HAP-1 (cell line): ENCODE measurements at regions not wholly inside any gene's neighbourhood (a gene's known extent, or its start where the extent isn't known, plus 50 kb on each side); places are given as distances from the start of the nearest gene placed in this dataset.

ENCODE experiments used
- DNase-seq, 2 experiments: peaks; one replicate each; pipeline ENCODE4 v3.0.0-alpha.2; 2016 to 2020; ENCODE audit warnings: low spot score in 2 of 2
- H3K27me3 ChIP-seq: fragments of 250-450 bp; sonication (Bioruptor Pico); 2 replicates; pipeline ENCODE4 v1.5.1; 2020; ENCODE audit warnings: low read depth, mild to moderate bottlenecking, moderate library complexity
- H3K36me3 ChIP-seq: fragments of 250-450 bp; sonication (Bioruptor Pico); replicated peaks from 2 replicates; pipeline ENCODE4 v1.5.1; 2020; ENCODE audit warnings: mild to moderate bottlenecking
- H3K4me1 ChIP-seq: fragments of 250-450 bp; sonication (Bioruptor Pico); 2 replicates; pipeline ENCODE4 v1.5.1; 2020; ENCODE audit warnings: mild to moderate bottlenecking
- H3K4me3 ChIP-seq: fragments of 250-450 bp; sonication (Bioruptor Pico); 2 replicates; pipeline ENCODE4 v1.5.1; 2020; ENCODE audit warnings: mild to moderate bottlenecking, moderate library complexity
- H3K9me3 ChIP-seq: fragments of 250-450 bp; sonication (Bioruptor Pico); 2 replicates; pipeline ENCODE4 v1.5.1; 2020; ENCODE audit warnings: mild to moderate bottlenecking, moderate library complexity
- in situ Hi-C: fragments of 300-500 bp; cut with MboI; formaldehyde crosslinking; loops from 3 replicates; pipeline ENCODE4 v1.14.3; 2020; ENCODE audit warnings: low sequenced_read_pairs, inconsistent platforms, mixed read lengths

DNA sequence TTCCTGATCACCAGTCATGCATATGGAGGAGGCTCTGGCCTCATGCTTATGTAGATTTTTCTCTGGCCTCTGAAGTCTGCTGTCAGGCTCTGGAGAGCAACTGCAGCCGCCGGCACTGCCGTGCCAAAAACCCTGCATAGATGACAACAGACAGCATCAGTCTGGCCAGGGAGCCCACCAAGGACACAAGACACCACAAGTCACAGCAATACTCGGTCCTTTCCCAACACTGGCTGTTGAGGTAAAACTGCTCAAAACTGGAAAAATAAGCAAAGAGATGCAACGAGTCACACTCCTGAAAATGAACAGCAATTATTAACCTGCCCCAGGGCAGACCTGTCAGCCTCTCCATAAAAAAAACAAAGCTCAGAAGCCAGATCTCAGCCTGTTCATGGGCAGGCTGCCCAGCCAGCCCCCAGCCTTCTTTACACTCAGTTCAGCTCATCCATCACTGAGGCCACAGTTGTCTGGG, 186.0 kb upstream of the RAB6C start:
- Histone ChIP-seq H3K36me3 (no peaks in the 10 kb centered on the region), H3K4me1 (no peaks in the 10 kb centered on the region), H3K9me3 (no peaks in the 10 kb centered on the region), H3K27me3 (no peaks in the 10 kb centered on the region), H3K4me3 (no peak overlapping the region)
- DNase-seq = no peak
- in situ Hi-C loops = no loop called here

DNA sequence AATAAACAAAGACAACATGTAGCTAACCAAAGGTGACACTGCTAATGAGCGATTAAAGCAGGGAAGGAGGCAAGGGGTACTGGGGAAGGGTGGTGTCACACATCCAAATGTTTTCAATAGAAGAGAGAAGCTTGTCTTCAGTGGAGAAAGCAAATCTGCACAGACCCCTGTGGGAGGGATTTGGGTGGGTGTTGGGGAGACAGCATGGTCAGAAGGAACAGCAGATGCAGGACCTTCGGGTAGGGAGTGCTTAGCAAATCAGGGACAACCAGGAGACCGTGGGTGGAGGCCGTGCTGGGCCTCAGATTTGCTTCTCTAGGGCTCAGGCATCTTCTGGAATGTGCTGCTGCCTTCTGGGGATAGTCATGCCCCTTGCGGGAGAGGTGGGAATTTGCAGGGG, 185.3 kb upstream of the RAB6C start:
- in situ Hi-C loops = no loop called here
- Histone ChIP-seq H3K36me3 (no peaks in the 10 kb centered on the region), H3K4me3 (no peak overlapping the region), H3K9me3 (no peaks in the 10 kb centered on the region), H3K4me1 (no peaks in the 10 kb centered on the region), H3K27me3 (no peaks in the 10 kb centered on the region)
- no peak for DNase-seq

- H3K27me3 ChIP-seq = no peaks in the 10 kb centered on the region
- H3K4me3 ChIP-seq = no peak overlapping the region
- H3K4me1 ChIP-seq = no peaks in the 10 kb centered on the region
- no peaks in the 10 kb centered on the region for H3K36me3 ChIP-seq
- DNase-seq = no peak
- H3K9me3 ChIP-seq = no peaks in the 10 kb centered on the region
- in situ Hi-C loops = no loop called here
Observed at GRCh38 chr2:129794540-129794939, 184.9 kb upstream of the RAB6C start.

- no peaks in the 10 kb centered on the region for H3K27me3 ChIP-seq
- no peaks in the 10 kb centered on the region for H3K36me3 ChIP-seq
- no peak overlapping the region for H3K4me3 ChIP-seq
- in situ Hi-C loops = no loop called here
- H3K4me1 ChIP-seq = no peaks in the 10 kb centered on the region
- DNase-seq = no peak
- H3K9me3 ChIP-seq = no peaks in the 10 kb centered on the region
Observed at GRCh38 chr2:129796225-129796624, 183.2 kb upstream of the RAB6C start.

GRCh38 chr2:129796801-129797488, 182.5 kb upstream of the RAB6C start:
- no peaks in the 10 kb centered on the region for H3K4me1 ChIP-seq
- no peak for DNase-seq
- no peaks in the 10 kb centered on the region for H3K9me3 ChIP-seq
- H3K27me3 ChIP-seq = no peaks in the 10 kb centered on the region
- H3K4me3 ChIP-seq = no peak overlapping the region
- in situ Hi-C loops = no loop called here
- no peaks in the 10 kb centered on the region for H3K36me3 ChIP-seq

GRCh38 chr2:129797489-129798300, 181.8 kb upstream of the RAB6C start:
- Histone ChIP-seq H3K36me3 (no peaks in the 10 kb centered on the region), H3K27me3 (no peaks in the 10 kb centered on the region), H3K9me3 (no peaks in the 10 kb centered on the region), H3K4me1 (no peaks in the 10 kb centered on the region), H3K4me3 (no peak overlapping the region)
- in situ Hi-C loops = no loop called here
- DNase-seq = no peak

- DNase-seq = no peak
- H3K9me3 ChIP-seq = no peaks in the 10 kb centered on the region
- H3K27me3 ChIP-seq = no peaks in the 10 kb centered on the region
- H3K36me3 ChIP-seq = no peaks in the 10 kb centered on the region
- in situ Hi-C loops = no loop called here
- H3K4me1 ChIP-seq = no peaks in the 10 kb centered on the region
- H3K4me3 ChIP-seq = no peak overlapping the region
Observed at GRCh38 chr2:129798301-129798581, 181.2 kb upstream of the RAB6C start.

DNA sequence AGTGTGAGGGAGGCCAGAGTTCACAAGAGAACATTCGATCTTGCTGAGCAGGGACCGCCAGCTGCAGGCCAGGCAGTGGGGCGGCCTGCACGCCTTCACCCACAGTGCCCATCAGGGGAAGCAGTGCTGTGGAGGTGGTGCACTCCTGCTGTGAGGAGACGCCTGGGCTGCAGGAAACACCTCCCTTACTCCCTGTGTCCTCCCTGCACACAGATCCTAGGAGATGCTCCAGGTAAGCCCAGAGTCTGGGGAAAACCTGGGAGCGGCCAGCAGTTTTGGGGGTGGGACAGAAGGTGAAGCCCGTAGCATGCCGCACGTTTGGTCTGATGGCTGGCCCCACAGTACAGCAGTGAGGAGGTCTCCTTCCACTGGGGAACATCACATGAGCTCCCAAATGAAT, 180.8 kb upstream of the RAB6C start:
- DNase-seq = no peak
- in situ Hi-C loops = no loop called here

GRCh38 chr2:129799036-129799958, 180.2 kb upstream of the RAB6C start:
- no peaks in the 10 kb centered on the region for H3K9me3 ChIP-seq
- no peaks in the 10 kb centered on the region for H3K36me3 ChIP-seq
- H3K27me3 ChIP-seq = no peaks in the 10 kb centered on the region
- in situ Hi-C loops = no loop called here
- H3K4me3 ChIP-seq = no peak overlapping the region
- no peak for DNase-seq
- H3K4me1 ChIP-seq = no peaks in the 10 kb centered on the region

More for the DNA sequence above, 180.8 kb upstream of the RAB6C start:
- Histone ChIP-seq H3K4me1 (no peaks in the 10 kb centered on the region), H3K4me3 (no peak overlapping the region), H3K27me3 (no peaks in the 10 kb centered on the region), H3K9me3 (no peaks in the 10 kb centered on the region), H3K36me3 (no peaks in the 10 kb centered on the region)

DNA sequence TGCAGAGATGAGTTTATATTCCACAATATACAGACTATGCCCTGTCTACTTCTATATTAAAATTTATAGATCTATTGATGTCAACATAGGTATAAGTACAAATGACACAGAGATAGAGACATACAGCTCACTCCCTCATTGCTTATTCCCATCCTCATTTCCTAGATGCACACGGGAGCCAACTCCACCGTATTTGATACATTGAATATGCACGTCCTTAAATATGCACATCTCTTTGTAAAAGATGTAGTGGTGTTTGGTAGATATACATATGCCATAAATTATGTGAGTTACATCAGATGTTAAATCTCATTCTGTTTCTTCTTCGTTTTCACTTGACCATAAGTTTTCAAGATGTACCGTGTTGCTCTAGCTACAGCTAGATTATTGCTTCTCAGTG, 179.2 kb upstream of the RAB6C start:
- in situ Hi-C loops = no loop called here
- Histone ChIP-seq H3K4me3 (no peak overlapping the region), H3K27me3 (no peaks in the 10 kb centered on the region), H3K4me1 (no peaks in the 10 kb centered on the region), H3K36me3 (no peaks in the 10 kb centered on the region), H3K9me3 (no peaks in the 10 kb centered on the region)
- no peak for DNase-seq

DNA sequence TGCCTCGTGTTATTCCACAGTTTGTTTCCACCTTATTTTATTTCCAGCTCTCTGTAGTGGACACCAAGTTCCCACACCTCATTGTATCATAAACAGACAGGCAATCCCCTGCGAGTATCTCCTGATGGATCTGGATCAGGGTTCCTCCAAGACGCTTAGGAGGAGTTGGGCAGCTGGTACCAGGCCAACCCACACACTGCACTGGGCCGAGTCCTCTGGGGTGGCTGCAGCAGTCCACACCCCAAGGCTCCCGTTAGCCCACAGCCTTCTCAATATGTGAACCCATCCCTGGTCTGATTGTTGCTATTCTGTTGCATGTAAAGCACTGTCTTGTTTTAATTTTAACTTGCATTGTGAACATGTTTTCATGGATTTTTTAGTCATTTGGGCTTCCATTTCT, 178.8 kb upstream of the RAB6C start:
- no peaks in the 10 kb centered on the region for H3K9me3 ChIP-seq
- no peaks in the 10 kb centered on the region for H3K36me3 ChIP-seq
- DNase-seq = no peak
- no peaks in the 10 kb centered on the region for H3K27me3 ChIP-seq
- H3K4me1 ChIP-seq = no peaks in the 10 kb centered on the region
- in situ Hi-C loops = no loop called here
- no peak overlapping the region for H3K4me3 ChIP-seq

DNA sequence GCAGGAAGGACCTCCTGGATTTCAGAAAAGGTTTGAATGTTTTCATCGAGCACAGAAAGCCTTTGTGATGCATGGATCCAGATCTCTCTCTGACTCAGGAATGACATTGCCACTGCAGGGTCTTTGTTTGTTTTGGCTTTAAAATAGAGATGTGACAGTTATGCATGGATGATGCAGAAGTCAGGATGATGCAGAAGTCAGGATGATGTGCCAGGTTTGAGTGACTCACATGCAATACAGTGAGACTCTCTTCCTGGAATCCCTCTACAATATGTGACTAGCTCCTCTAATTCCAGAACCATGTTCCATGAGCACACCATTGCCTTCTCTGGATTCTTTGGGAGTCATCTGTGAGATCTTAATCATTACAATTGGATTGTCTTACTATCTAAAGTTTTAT, 177.9 kb upstream of the RAB6C start:
- Histone ChIP-seq H3K9me3 (no peaks in the 10 kb centered on the region), H3K4me1 (no peaks in the 10 kb centered on the region), H3K27me3 (no peaks in the 10 kb centered on the region), H3K36me3 (no peaks in the 10 kb centered on the region), H3K4me3 (no peak overlapping the region)
- in situ Hi-C loops = no loop called here
- DNase-seq = no peak

- Histone ChIP-seq H3K27me3 (no peaks in the 10 kb centered on the region), H3K4me1 (no peaks in the 10 kb centered on the region), H3K36me3 (no peaks in the 10 kb centered on the region), H3K4me3 (no peak overlapping the region), H3K9me3 (no peaks in the 10 kb centered on the region)
- in situ Hi-C loops = no loop called here
- DNase-seq = no peak
Observed at GRCh38 chr2:129802290-129802689, 177.2 kb upstream of the RAB6C start.

DNA sequence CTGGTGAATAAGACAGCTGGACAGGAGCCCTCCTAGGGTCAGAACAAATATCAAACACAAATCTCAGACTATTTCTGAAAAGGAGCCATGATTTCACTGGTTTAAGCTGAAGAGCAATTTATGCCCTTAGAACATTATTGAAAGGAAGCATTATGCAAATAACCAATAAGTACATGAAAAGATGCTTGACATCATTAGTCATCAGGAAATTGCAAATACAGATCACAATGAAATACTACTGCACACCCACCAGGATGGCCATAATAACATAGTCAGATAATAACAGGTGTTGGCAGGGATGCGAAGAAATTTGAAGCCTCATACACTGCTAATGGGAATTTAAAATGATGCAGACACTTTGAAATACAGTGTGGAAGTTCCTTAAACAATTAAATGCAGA, 176.4 kb upstream of the RAB6C start:
- Histone ChIP-seq H3K27me3 (no peaks in the 10 kb centered on the region), H3K36me3 (no peaks in the 10 kb centered on the region), H3K4me3 (no peak overlapping the region), H3K9me3 (no peaks in the 10 kb centered on the region), H3K4me1 (no peaks in the 10 kb centered on the region)
- no peak for DNase-seq
- in situ Hi-C loops = no loop called here
